ENCODE measurements at regions not wholly inside any gene's neighbourhood (a gene's known extent, or its start where the extent isn't known, plus 50 kb on each side); places are given as distances from the start of the nearest gene placed in this dataset.
"Not testable (repeated sequence)": the region's sequence is repeated elsewhere in the genome, so short reads cannot be mapped to it uniquely, and the experiment has no call there.

DNA sequence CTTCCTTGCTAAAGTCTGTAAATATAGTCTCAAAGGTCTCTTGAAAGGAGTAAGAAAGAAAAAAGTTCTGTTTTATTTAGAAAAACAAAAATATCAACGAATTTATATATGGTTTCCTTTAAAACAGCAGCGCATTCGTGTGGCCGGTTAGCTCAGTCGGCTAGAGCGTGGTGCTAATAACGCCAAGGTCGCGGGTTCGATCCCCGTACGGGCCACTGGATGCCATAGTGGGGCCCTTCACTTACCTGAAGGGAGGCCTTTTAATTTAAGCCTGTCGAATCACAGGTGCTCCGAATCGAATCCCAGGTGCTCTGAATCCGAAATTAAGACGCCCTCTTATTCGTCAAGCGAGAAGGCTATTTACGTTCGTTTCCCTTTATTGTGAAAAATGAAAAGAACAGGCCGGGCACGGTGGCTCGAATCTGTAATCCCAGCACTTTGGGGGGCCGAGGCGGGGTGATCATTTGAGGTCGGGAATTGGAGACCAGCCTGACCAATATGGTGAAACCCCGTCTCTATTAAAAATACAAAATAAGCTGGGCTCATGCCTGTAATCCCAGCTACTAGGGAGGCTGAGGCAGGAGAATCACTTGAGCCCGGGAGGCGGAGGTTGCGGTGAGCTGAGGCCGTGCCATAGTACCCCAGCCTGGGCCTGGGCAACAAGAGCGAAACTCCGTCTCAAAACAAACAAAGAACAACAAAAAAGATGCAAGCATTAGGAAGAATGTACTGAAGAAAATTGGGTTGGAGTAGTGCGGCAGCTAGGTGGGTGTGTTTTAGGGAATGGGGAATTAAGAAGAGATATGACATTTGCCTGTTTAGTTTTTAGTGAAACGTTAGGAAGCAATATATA lies 195.8 kb upstream of the ZNF184 start:
- H3K27ac Mint-ChIP-seq = peak overlapping the region; percentile 60
- H3K4me1 Mint-ChIP-seq = peaks cover 41% of the 10 kb centered on the region
- peaks cover 66% of the 10 kb centered on the region for H3K27me3 Mint-ChIP-seq

DNA sequence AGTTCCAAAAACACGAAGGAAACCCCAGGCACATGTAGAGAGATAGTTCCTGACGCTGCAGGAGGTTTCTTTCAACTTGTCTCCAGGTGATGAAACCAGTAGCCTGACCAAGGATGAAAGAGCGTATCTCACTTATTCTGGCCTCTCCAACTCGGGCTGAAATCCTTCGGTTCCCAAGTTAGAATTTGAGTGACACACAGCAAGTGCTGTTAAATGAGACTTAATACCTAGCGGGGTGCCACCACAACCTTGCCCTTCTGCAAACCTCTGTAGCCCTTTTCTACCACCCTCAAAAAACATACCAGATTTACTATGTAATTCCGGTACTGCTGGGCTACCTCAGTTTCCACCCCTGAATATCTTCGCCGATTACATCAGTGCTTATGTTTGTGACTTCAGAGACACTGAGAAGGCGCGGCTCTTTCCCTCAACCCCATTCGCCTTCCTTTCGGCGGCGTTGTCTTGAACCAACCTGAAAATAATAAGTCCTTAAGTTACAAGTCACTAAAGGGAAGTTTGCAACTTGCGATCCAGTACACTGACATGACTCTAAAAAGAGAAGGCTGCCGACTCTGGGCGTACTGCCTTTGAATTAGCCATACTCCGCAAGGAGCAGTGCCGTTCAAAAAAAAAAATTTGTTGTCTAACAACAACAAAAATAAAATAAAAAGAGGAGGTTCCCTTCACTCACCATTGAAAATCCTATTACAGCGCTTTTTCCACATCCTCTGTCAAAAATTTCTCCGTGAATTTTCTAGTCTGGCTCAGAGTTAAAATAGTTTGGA lies 194.9 kb upstream of the ZNF184 start:
- peak; percentile 62 for DNase-seq
- Mint-ChIP-seq H3K27me3 (peaks cover 61% of the 10 kb centered on the region), H3K36me3 (ENCODE audit: low read depth) (peaks cover 6% of the 10 kb centered on the region), H3K4me3 (peak overlapping the region; percentile 67), H3K27ac (peak overlapping the region; percentile 60), H3K9me3 (peaks cover 25% of the 10 kb centered on the region), H3K4me1 (peaks cover 39% of the 10 kb centered on the region)
- intact Hi-C loops (cut with micrococcal nuclease) = loop anchor here (2.0 to 5.0 kb wide), 3 partner anchors 19 to 371 kb away; no protein-coding TSS in a partner anchor

More for the DNA sequence above, 195.8 kb upstream of the ZNF184 start:
- intact Hi-C loops (cut with micrococcal nuclease) = loop anchor here (2.0 to 5.0 kb wide), 3 partner anchors 18 to 371 kb away; no protein-coding TSS in a partner anchor
- DNase-seq = peak; percentile 82
- H3K4me3 Mint-ChIP-seq = peak overlapping the region; percentile 67
- H3K36me3 Mint-ChIP-seq (ENCODE audit: low read depth) = peaks cover 6% of the 10 kb centered on the region
- H3K9me3 Mint-ChIP-seq = peaks cover 30% of the 10 kb centered on the region

DNA sequence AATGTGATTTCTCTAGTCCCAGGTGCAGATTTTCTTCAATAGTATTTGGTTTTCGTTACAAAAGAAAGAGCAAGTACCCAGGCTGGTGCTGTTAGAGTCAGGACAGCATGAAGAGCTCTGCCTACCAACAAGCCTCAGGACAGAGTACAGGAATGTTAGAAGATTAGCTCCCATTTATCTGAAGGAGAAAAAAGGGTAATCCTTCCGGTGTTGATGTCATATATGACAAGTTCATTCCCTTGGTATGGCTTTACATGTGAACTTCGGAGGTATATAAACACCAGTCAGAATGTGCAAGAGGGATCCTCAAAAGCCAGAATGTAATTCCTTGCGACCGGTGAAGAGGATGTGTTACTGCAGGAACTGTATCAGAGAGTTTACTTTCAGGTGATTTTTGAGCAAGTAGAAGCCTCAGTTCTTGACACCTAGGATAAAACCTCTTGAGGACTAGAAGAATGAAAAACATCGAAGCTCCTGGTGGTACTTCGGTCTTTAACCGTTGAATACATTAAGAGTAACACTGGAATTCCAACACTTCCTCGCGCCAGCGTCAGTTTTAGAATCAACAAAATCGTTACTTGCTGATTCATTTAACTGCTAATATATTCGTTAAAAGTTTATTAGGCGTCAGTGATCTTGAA lies 194.2 kb upstream of the ZNF184 start:
- peak overlapping the region; percentile 67 for H3K4me3 Mint-ChIP-seq
- intact Hi-C loops (cut with micrococcal nuclease) = loop anchor here (5.0 kb wide), 2 partner anchors 75 to 370 kb away; no protein-coding TSS in a partner anchor

DNA sequence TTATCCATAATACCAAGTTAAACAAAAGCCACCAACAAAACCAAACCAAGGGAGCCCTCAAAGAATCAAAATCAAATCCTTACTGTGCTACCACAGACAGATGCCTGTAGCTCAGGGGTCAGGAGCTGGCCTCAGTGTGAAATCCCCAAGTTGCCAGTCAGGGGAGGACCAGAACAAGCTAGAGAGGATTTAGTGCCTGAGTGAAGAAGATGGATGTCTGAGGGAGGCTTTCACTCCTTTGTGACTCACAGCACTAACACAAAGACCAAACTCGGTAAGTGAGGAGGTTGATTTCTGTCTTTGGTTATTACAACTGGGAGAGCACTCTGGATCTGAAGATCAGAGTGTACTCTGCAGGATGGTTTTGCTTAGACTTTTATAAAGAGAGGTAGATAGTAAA lies 189.9 kb upstream of the ZNF184 start:
- Mint-ChIP-seq H3K4me1 (peaks cover 4% of the 10 kb centered on the region), H3K9me3 (peaks cover 8% of the 10 kb centered on the region), H3K4me3 (no peak overlapping the region), H3K36me3 (ENCODE audit: low read depth) (no peaks in the 10 kb centered on the region), H3K27ac (no peak overlapping the region), H3K27me3 (peaks cover 19% of the 10 kb centered on the region)
- DNase-seq = no peak
- intact Hi-C loops (cut with micrococcal nuclease) = no loop called here

More for the DNA sequence above, 194.2 kb upstream of the ZNF184 start:
- H3K9me3 Mint-ChIP-seq = peaks cover 19% of the 10 kb centered on the region
- no peak overlapping the region for H3K27ac Mint-ChIP-seq
- DNase-seq = no peak
- H3K4me1 Mint-ChIP-seq = peaks cover 33% of the 10 kb centered on the region
- peaks cover 53% of the 10 kb centered on the region for H3K27me3 Mint-ChIP-seq
- peaks cover 4% of the 10 kb centered on the region for H3K36me3 Mint-ChIP-seq (ENCODE audit: low read depth)

DNA sequence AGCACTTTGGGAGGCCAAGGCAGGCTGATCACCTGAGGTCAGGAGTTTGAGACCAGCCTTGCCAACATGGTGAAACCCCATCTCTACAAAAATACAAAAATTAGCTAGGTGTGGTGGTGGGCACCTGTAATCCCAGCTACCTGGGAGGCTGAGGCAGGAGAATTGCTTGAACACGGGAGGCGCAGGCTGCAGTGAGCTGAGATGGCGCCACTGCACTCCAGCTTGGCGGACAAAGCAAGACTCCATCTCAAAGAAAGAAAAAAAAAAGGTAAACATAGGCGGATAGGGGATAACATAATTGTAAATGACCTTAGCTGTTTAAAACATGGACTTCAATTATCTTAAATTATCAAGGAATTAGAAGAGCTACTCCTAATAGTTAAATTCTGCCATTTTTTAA lies 189.3 kb upstream of the ZNF184 start:
- H3K27ac Mint-ChIP-seq = not testable (repeated sequence)

DNA sequence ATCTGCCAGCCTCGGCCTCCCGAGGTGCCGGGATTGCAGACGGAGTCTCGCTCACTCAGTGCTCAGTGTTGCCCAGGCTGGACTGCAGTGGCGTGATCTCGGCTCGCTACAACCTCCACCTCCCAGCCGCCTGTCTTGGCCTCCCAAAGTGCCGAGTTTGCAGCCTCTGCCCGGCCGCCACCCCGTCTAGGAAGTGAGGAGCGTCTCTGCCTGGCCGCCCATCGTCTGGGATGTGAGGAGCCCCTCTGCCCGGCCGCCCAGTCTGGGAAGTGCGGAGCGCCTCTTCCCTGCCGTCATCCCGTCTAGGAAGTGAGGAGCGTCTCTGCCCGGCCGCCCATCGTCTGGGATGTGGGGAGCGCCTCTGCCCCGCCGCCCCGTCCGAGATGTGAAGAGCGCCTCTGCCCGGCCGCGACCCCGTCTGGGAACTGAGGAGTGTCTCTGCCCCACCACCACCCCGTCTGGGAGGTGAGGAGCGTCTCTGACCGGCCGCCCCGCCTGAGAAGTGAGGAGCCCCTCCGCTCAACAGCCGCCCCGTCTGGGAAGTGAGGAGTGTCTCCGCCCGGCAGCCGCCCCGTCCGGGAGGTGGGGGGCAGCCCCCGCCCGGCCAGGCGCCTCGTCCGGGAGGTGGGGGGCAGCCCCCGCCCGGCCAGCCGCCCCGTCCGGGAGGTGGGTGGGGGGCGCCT lies 180.4 kb upstream of the ZNF184 start:
- H3K4me1 Mint-ChIP-seq; H3K36me3 Mint-ChIP-seq (ENCODE audit: low read depth); H3K27ac Mint-ChIP-seq; DNase-seq; intact Hi-C loops (cut with micrococcal nuclease); H3K4me3 Mint-ChIP-seq; H3K9me3 Mint-ChIP-seq: not testable (repeated sequence)
- peaks cover 29% of the 10 kb centered on the region for H3K27me3 Mint-ChIP-seq

More for the DNA sequence above, 189.3 kb upstream of the ZNF184 start:
- H3K4me3 Mint-ChIP-seq; DNase-seq; intact Hi-C loops (cut with micrococcal nuclease); H3K36me3 Mint-ChIP-seq (ENCODE audit: low read depth); H3K9me3 Mint-ChIP-seq; H3K4me1 Mint-ChIP-seq: not testable (repeated sequence)
- H3K27me3 Mint-ChIP-seq = peaks cover 13% of the 10 kb centered on the region

DNA sequence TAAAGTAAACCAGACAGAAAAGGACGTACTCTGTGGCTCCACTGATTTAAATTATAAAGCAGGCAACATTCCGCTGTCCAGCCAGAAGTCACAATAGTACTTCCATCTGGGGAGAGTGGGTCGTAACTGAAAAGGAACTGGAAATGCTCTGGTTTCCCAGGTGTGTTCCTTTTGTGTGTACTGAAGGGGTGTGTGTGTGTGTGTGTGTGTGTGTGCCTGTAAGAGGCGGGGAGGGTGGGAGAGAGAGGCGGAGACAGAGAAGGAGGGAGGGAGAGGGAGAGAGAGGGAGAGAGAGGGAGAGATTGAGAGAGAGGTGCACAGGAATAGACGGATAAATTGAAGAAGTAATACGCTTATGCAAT lies 178.4 kb upstream of the ZNF184 start:
- H3K27ac Mint-ChIP-seq = no peak overlapping the region
- H3K36me3 Mint-ChIP-seq (ENCODE audit: low read depth) = no peaks in the 10 kb centered on the region
- peaks cover 4% of the 10 kb centered on the region for H3K4me1 Mint-ChIP-seq
- intact Hi-C loops (cut with micrococcal nuclease) = no loop called here
- DNase-seq = no peak
- H3K9me3 Mint-ChIP-seq = peaks cover 7% of the 10 kb centered on the region
- H3K27me3 Mint-ChIP-seq = peaks cover 28% of the 10 kb centered on the region
- no peak overlapping the region for H3K4me3 Mint-ChIP-seq

DNA sequence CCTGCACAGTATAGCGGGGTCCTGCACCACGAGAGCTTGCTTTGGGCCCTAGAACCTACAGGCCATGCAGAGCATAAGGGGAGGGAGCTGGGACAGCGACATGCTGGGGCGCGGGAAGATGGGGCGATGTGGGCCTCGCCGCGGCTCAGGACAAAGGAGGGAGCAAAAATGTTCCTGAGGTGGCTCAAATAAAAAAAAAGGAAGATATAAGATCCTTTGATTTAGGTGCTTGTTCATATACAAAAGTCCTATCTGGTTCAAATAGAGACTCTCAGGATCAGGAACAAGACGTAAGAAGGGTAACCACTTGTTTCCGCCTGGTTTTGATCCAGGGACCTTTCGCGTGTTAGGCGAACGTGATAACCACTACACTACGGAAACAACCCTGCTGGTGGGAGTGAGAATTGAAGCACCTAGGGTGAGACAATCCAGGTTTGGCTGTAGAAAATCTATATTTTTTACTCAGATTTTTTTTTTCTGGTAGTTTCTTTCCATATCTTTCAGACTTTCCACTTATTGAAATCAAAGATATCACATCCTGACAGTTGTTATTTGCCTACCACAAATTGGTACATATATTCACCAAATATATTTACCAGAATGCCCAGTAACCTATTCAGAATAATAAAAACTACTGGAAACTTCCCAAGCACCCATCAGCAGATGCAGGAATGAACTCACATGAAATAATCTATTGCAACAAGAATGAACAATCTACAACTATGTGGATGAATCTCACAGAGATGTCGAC lies 177.9 kb upstream of the ZNF184 start:
- intact Hi-C loops (cut with micrococcal nuclease) = no loop called here
- Mint-ChIP-seq H3K27me3 (peaks cover 28% of the 10 kb centered on the region), H3K27ac (no peak overlapping the region), H3K9me3 (peaks cover 7% of the 10 kb centered on the region), H3K4me1 (peaks cover 4% of the 10 kb centered on the region), H3K4me3 (no peak overlapping the region), H3K36me3 (ENCODE audit: low read depth) (no peaks in the 10 kb centered on the region)
- peak; percentile 78 for DNase-seq

DNA sequence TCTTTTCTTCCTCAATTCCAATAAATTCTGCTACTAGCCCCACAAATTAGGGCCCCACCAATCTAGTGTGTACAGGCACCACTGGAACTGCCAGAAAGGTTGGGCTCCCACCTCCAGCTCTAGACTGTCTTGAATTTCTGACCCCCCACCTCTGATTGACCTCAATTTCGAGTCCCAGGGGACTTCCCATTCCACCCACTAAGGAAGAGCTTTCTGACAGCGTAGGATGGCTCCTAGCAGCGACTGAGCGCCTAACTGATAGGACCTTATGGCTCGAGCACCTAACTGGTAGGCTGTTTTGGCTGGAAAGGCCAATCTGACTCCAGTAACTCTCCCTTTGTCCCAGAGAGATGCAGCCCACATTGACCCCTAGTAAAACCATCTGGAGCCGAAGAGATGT lies 171.6 kb upstream of the ZNF184 start:
- Mint-ChIP-seq H3K36me3 (ENCODE audit: low read depth) (peaks cover 1% of the 10 kb centered on the region), H3K4me1 (peaks cover 2% of the 10 kb centered on the region), H3K27ac (no peak overlapping the region), H3K4me3 (no peak overlapping the region), H3K9me3 (no peaks in the 10 kb centered on the region), H3K27me3 (peaks cover 14% of the 10 kb centered on the region)
- intact Hi-C loops (cut with micrococcal nuclease) = no loop called here
- DNase-seq = no peak

DNA sequence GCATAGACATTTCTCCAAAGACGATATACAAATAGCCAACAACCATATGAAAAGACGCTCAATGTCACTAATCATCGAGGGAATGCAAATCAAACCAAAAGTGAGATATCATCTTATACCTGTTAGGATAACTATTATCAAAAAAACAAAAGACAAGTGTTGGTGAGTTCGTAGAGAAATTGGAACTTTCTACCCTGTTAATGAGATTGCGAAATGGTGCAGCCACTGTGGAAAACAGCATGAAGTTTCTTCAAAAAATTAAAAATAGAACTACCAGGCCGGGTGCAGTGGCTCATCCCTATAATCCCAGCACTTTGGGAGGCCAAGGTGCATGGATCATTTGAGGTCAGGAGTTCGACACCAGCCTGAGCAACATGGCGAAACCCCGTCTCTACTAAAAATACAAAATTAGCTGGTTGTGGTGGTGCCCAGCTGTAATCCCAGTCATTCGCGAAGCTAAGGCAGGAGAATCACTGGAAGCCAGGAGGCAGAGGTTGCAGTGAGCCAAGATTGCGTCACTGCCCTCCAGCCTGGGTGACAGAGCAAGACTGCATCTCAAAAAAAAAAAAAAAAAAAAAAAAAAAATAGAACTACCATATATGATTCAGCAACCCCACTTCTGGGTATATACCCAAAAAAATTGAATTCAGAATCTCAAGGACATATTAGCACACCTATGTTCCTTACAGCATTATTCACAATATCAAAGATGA lies 170.0 kb upstream of the ZNF184 start:
- no peak overlapping the region for H3K4me3 Mint-ChIP-seq
- peaks cover 1% of the 10 kb centered on the region for H3K36me3 Mint-ChIP-seq (ENCODE audit: low read depth)
- no peak for DNase-seq
- H3K9me3 Mint-ChIP-seq = no peaks in the 10 kb centered on the region
- no peaks in the 10 kb centered on the region for H3K4me1 Mint-ChIP-seq
- no peak overlapping the region for H3K27ac Mint-ChIP-seq
- intact Hi-C loops (cut with micrococcal nuclease) = no loop called here
- peaks cover 10% of the 10 kb centered on the region for H3K27me3 Mint-ChIP-seq

DNA sequence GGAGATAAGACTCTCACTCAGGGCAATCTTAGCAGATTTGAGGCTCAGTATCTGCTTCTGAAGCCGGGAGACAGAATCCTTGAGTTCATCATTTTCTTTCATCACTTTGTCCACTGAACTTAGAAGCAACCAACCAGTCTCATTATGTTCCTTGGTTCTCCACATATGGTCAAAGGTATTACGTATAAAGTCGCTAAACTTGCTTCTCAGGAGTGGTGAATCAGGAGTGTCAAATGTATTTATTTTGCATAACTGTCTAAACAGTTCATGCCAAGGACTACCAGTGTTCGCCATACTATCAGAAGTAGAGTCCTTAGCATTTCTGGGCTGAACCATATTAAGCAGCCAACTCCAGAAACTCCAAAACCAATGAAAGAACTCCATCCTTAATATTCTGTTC lies 163.0 kb upstream of the ZNF184 start:
- H3K27ac Mint-ChIP-seq; intact Hi-C loops (cut with micrococcal nuclease); DNase-seq; H3K36me3 Mint-ChIP-seq (ENCODE audit: low read depth); H3K4me1 Mint-ChIP-seq; H3K4me3 Mint-ChIP-seq: not testable (repeated sequence)
- H3K9me3 Mint-ChIP-seq = peaks cover 13% of the 10 kb centered on the region
- peaks cover 41% of the 10 kb centered on the region for H3K27me3 Mint-ChIP-seq

DNA sequence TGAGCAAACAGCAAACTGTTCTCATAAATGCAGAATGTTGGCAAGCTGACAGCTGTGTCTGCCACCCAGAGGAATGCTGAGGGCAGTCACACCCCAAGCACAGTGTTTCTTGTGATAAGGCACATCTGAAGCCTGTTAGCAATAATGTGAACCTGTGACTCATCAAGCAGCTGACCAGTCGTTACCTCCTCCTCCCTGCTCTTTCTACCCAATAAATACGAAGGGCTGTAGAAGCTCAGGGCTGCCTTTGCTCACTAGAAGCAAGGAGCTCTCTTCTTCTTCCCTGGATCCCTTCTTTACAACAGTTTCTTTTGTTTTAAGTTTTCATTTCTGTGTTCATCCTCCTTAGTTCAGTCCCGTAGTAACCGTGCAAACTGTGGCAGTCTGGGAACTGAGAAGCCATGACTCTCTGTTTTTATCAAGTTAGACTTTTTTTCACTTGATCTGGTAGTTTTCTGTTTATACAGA lies 160.3 kb upstream of the ZNF184 start:
- H3K27ac Mint-ChIP-seq; H3K4me3 Mint-ChIP-seq; intact Hi-C loops (cut with micrococcal nuclease); H3K36me3 Mint-ChIP-seq (ENCODE audit: low read depth); DNase-seq; H3K4me1 Mint-ChIP-seq: not testable (repeated sequence)
- peaks cover 13% of the 10 kb centered on the region for H3K9me3 Mint-ChIP-seq
- peaks cover 51% of the 10 kb centered on the region for H3K27me3 Mint-ChIP-seq

Measured in activated CD4-positive, alpha-beta T cell treated with anti-CD3 and anti-CD28 coated beads, Interleukin-2, amount 10 ng/mL, durations not matched to agents 24 days and 14 days (primary cell).